ENCODE measurements at regions not wholly inside any gene's neighbourhood (a gene's known extent, or its start where the extent isn't known, plus 50 kb on each side); places are given as distances from the start of the nearest gene placed in this dataset.

GRCh38 chrX:150198776-150199175, 164.3 kb upstream of the MAMLD1 start:
- Histone ChIP-seq H3K27ac (ENCODE audit: low read length) (no peak overlapping the region), H3K27me3 (ENCODE audit: control insufficient read depth, insufficient read depth, low read length) (no peaks in the 10 kb centered on the region), H3K9me3 (ENCODE audit: control insufficient read depth, insufficient read depth, low read depth, low read length) (no peaks in the 10 kb centered on the region), H3K4me1 (ENCODE audit: control insufficient read depth, insufficient read depth, low read length) (peaks cover 7% of the 10 kb centered on the region), H3K4me3 (ENCODE audit: low read depth in 2 of 2, low read length in 2 of 2) (no peak overlapping the region), H3K36me3 (ENCODE audit: control insufficient read depth, insufficient read depth, low read length) (no peaks in the 10 kb centered on the region)
- POLR2A ChIA-PET, result interaction anchor here (0.7 kb wide), 1 partner anchor 745 kb away, joined by 3 read pairs; no protein-coding TSS in a partner anchor
- DNase-seq (ENCODE audit: low read depth, low spot score) (no peak), ATAC-seq (no peak)
- BruUV-seq (replicated peaks), result no TSS peak
- CTCF ChIA-PET, result no interaction called here
- TF ChIP-seq TCF7L2 (IDR thresholded peaks at IDR 0.05; ENCODE audit: low read depth, low read length), result no peak
- no peak for TF ChIP-seq POLR2AphosphoS5 (IDR thresholded peaks at IDR 0.05; ENCODE audit: low read depth, low read length)
- TF ChIP-seq, protein P1, sequence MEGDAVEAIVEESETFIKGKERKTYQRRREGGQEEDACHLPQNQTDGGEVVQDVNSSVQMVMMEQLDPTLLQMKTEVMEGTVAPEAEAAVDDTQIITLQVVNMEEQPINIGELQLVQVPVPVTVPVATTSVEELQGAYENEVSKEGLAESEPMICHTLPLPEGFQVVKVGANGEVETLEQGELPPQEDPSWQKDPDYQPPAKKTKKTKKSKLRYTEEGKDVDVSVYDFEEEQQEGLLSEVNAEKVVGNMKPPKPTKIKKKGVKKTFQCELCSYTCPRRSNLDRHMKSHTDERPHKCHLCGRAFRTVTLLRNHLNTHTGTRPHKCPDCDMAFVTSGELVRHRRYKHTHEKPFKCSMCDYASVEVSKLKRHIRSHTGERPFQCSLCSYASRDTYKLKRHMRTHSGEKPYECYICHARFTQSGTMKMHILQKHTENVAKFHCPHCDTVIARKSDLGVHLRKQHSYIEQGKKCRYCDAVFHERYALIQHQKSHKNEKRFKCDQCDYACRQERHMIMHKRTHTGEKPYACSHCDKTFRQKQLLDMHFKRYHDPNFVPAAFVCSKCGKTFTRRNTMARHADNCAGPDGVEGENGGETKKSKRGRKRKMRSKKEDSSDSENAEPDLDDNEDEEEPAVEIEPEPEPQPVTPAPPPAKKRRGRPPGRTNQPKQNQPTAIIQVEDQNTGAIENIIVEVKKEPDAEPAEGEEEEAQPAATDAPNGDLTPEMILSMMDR (IDR thresholded peaks at IDR 0.05), result no peak
- TF ChIP-seq SIN3A (IDR thresholded peaks at IDR 0.05; ENCODE audit: borderline replicate concordance, insufficient read depth, low read depth, low read length), result no peak
- TF ChIP-seq, protein P2, sequence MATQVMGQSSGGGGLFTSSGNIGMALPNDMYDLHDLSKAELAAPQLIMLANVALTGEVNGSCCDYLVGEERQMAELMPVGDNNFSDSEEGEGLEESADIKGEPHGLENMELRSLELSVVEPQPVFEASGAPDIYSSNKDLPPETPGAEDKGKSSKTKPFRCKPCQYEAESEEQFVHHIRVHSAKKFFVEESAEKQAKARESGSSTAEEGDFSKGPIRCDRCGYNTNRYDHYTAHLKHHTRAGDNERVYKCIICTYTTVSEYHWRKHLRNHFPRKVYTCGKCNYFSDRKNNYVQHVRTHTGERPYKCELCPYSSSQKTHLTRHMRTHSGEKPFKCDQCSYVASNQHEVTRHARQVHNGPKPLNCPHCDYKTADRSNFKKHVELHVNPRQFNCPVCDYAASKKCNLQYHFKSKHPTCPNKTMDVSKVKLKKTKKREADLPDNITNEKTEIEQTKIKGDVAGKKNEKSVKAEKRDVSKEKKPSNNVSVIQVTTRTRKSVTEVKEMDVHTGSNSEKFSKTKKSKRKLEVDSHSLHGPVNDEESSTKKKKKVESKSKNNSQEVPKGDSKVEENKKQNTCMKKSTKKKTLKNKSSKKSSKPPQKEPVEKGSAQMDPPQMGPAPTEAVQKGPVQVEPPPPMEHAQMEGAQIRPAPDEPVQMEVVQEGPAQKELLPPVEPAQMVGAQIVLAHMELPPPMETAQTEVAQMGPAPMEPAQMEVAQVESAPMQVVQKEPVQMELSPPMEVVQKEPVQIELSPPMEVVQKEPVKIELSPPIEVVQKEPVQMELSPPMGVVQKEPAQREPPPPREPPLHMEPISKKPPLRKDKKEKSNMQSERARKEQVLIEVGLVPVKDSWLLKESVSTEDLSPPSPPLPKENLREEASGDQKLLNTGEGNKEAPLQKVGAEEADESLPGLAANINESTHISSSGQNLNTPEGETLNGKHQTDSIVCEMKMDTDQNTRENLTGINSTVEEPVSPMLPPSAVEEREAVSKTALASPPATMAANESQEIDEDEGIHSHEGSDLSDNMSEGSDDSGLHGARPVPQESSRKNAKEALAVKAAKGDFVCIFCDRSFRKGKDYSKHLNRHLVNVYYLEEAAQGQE (IDR thresholded peaks at IDR 0.05; ENCODE audit: insufficient read depth in 1 of 2, low read depth in 2 of 2, low read length in 1 of 2), result no peak
- in situ Hi-C loops (cut with HindIII; ENCODE audit: low pct_unique_long_range_greater_than_20kb, low sequenced_read_pairs) (no loop called here), intact Hi-C loops (cut with micrococcal nuclease; ENCODE audit: unreplicated experiment) (no loop called here)

DNA sequence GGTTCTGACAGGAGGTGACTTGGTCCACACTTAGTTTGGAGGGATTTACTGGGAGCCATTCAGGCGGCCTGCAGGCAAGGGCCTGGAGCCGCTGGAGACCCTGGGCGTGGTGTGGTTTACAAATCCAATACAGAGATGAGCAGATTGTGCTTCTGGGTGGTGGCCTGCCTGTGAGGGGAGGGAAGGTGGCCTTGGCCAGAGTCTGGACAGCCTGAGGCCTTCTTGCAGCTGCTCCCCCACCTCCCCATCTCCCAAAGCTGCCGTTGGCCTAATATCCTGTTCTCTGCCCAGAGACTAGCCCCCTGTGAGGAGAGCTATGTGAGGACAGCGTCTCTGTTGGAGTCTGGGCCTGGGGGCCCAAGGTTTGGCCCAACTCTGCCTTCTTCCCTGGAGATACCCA, 163.9 kb upstream of the MAMLD1 start:
- ATAC-seq (no peak), DNase-seq (ENCODE audit: low read depth, low spot score) (no peak)
- Histone ChIP-seq H3K36me3 (ENCODE audit: control insufficient read depth, insufficient read depth, low read length) (no peaks in the 10 kb centered on the region), H3K4me1 (ENCODE audit: control insufficient read depth, insufficient read depth, low read length) (peaks cover 7% of the 10 kb centered on the region), H3K9me3 (ENCODE audit: control insufficient read depth, insufficient read depth, low read depth, low read length) (no peaks in the 10 kb centered on the region), H3K27ac (ENCODE audit: low read length) (no peak overlapping the region), H3K27me3 (ENCODE audit: control insufficient read depth, insufficient read depth, low read length) (no peaks in the 10 kb centered on the region), H3K4me3 (ENCODE audit: low read depth in 2 of 2, low read length in 2 of 2) (no peak overlapping the region)
- intact Hi-C loops (cut with micrococcal nuclease; ENCODE audit: unreplicated experiment), result no loop called here
- ChIA-PET CTCF (no interaction called here), POLR2A (no interaction called here)
- TF ChIP-seq, protein P1 (IDR thresholded peaks at IDR 0.05), result no peak
- TF ChIP-seq TCF7L2 (IDR thresholded peaks at IDR 0.05; ENCODE audit: low read depth, low read length), result no peak
- TF ChIP-seq SIN3A (IDR thresholded peaks at IDR 0.05; ENCODE audit: borderline replicate concordance, insufficient read depth, low read depth, low read length), result no peak
- TF ChIP-seq, protein P2 (IDR thresholded peaks at IDR 0.05; ENCODE audit: insufficient read depth in 1 of 2, low read depth in 2 of 2, low read length in 1 of 2), result no peak
- no peak for TF ChIP-seq POLR2AphosphoS5 (IDR thresholded peaks at IDR 0.05; ENCODE audit: low read depth, low read length)
- no TSS peak for BruUV-seq (replicated peaks)
- in situ Hi-C loops (cut with HindIII; ENCODE audit: low pct_unique_long_range_greater_than_20kb, low sequenced_read_pairs), result no loop called here

Data from Panc1 (cell line).